HG02852 (cell line): ENCODE measurements at regions not wholly inside any gene's neighbourhood (a gene's known extent, or its start where the extent isn't known, plus 50 kb on each side); places are given as distances from the start of the nearest gene placed in this dataset.

Experiments
- ATAC-seq: cut with Tn5 transposase; IDR thresholded peaks from one replicate; pipeline ENCODE4 v1.9.1; 2021; ENCODE audit warnings: mild to moderate bottlenecking, moderate library complexity; ENCODE audit not compliant: unreplicated experiment

GRCh38 chr12:67217647-67218046 is 51.5 kb upstream of the CAND1 start:
- no peak for ATAC-seq
